ENCODE measurements at regions not wholly inside any gene's neighbourhood (a gene's known extent, or its start where the extent isn't known, plus 50 kb on each side); places are given as distances from the start of the nearest gene placed in this dataset.

GRCh38 chr3:127479449-127479848, 111.1 kb downstream of the TPRA1 start:
- Mint-ChIP-seq H3K4me3 (ENCODE audit: unreplicated experiment) (no peak overlapping the region), H3K4me1 (ENCODE audit: low read depth, unreplicated experiment) (no peaks in the 10 kb centered on the region), H3K36me3 (ENCODE audit: insufficient read depth, unreplicated experiment) (peaks cover 5% of the 10 kb centered on the region), H3K27ac (ENCODE audit: unreplicated experiment) (no peak overlapping the region), H3K27me3 (ENCODE audit: insufficient read depth, unreplicated experiment) (peaks cover 22% of the 10 kb centered on the region), H3K9me3 (ENCODE audit: unreplicated experiment) (no peaks in the 10 kb centered on the region)
- peak in 1 of 2 experiments; percentile 9 for DNase-seq
- POLR2A ChIA-PET = no interaction called here
- intact Hi-C loops (cut with micrococcal nuclease; ENCODE audit: unreplicated experiment) = no loop called here
- Histone ChIP-seq H3K4me1 (no peaks in the 10 kb centered on the region), H3K36me3 (ENCODE audit: control insufficient read depth, insufficient read depth, low read length) (no peaks in the 10 kb centered on the region; the same call in 1 of the 2 replicates), H3K9me3 (no peaks in the 10 kb centered on the region), H3K27me3 (replicated peaks; ENCODE audit: control insufficient read depth, insufficient read depth, low read length) (no peaks in the 10 kb centered on the region), H3K4me3 (ENCODE audit: low read depth, low read length) (no peak overlapping the region)
- BruUV-seq (replicated peaks) = no TSS peak
- CTCF ChIA-PET = no interaction called here
- TF ChIP-seq, protein P1, sequence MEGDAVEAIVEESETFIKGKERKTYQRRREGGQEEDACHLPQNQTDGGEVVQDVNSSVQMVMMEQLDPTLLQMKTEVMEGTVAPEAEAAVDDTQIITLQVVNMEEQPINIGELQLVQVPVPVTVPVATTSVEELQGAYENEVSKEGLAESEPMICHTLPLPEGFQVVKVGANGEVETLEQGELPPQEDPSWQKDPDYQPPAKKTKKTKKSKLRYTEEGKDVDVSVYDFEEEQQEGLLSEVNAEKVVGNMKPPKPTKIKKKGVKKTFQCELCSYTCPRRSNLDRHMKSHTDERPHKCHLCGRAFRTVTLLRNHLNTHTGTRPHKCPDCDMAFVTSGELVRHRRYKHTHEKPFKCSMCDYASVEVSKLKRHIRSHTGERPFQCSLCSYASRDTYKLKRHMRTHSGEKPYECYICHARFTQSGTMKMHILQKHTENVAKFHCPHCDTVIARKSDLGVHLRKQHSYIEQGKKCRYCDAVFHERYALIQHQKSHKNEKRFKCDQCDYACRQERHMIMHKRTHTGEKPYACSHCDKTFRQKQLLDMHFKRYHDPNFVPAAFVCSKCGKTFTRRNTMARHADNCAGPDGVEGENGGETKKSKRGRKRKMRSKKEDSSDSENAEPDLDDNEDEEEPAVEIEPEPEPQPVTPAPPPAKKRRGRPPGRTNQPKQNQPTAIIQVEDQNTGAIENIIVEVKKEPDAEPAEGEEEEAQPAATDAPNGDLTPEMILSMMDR (IDR thresholded peaks at IDR 0.05; ENCODE audit: insufficient read depth in 1 of 2, low read depth in 1 of 2, low read length in 1 of 2, severe bottlenecking in 1 of 2, unreplicated experiment in 1 of 2) = no peak

DNA sequence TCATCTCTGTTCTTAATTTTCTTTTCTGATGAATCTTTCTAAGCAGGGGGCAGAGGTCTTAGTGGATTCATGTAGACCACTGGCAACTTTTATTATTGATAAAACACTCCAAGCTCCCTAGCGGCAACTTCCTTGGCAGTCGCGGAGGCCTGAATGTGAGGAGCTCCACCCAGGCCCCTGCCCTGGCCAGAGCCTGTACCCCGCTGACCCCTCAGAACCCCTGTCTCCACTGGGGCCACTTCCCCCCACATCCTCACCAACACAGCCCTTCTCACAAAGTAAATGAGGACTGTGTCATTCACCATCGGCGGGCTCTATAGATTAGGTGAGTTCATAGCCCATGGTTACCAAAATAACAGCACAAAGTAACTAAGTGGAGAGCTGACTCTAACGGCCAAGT, 111.6 kb downstream of the TPRA1 start:
- intact Hi-C loops (cut with micrococcal nuclease; ENCODE audit: unreplicated experiment) = no loop called here
- POLR2A ChIA-PET = no interaction called here
- Mint-ChIP-seq H3K4me1 (ENCODE audit: low read depth, unreplicated experiment) (no peaks in the 10 kb centered on the region), H3K36me3 (ENCODE audit: insufficient read depth, unreplicated experiment) (peaks cover 5% of the 10 kb centered on the region), H3K27ac (ENCODE audit: unreplicated experiment) (no peak overlapping the region), H3K4me3 (ENCODE audit: unreplicated experiment) (no peak overlapping the region), H3K9me3 (ENCODE audit: unreplicated experiment) (no peaks in the 10 kb centered on the region), H3K27me3 (ENCODE audit: insufficient read depth, unreplicated experiment) (peaks cover 22% of the 10 kb centered on the region)
- H3K27me3 ChIP-seq (replicated peaks; ENCODE audit: control insufficient read depth, insufficient read depth, low read length) = no peaks in the 10 kb centered on the region
- no peaks in the 10 kb centered on the region for H3K9me3 ChIP-seq
- no peaks in the 10 kb centered on the region for H3K4me1 ChIP-seq
- TF ChIP-seq, protein P1 (IDR thresholded peaks at IDR 0.05; ENCODE audit: insufficient read depth in 1 of 2, low read depth in 1 of 2, low read length in 1 of 2, severe bottlenecking in 1 of 2, unreplicated experiment in 1 of 2) = no peak
- no TSS peak for BruUV-seq (replicated peaks)
- no peak for DNase-seq
- no peaks in the 10 kb centered on the region; the same call in 1 of the 2 replicates for H3K36me3 ChIP-seq (ENCODE audit: control insufficient read depth, insufficient read depth, low read length)
- CTCF ChIA-PET = no interaction called here
- H3K4me3 ChIP-seq (ENCODE audit: low read depth, low read length) = no peak overlapping the region

GRCh38 chr3:127477396-127477795, 113.1 kb downstream of the TPRA1 start:
- no peak overlapping the region for H3K27ac Mint-ChIP-seq (ENCODE audit: unreplicated experiment)
- Histone ChIP-seq H3K36me3 (ENCODE audit: control insufficient read depth, insufficient read depth, low read length) (no peaks in the 10 kb centered on the region; the same call in 1 of the 2 replicates), H3K9me3 (no peaks in the 10 kb centered on the region), H3K4me1 (0 out of 2 replicates have a peak, but pooled peaks cover 3% of the 10 kb centered on the region), H3K27me3 (replicated peaks; ENCODE audit: control insufficient read depth, insufficient read depth, low read length) (no peaks in the 10 kb centered on the region), H3K4me3 (ENCODE audit: low read depth, low read length) (no peak overlapping the region)
- no TSS peak for BruUV-seq (replicated peaks)
- no peaks in the 10 kb centered on the region for H3K9me3 Mint-ChIP-seq (ENCODE audit: unreplicated experiment)
- no peak overlapping the region for H3K4me3 Mint-ChIP-seq (ENCODE audit: unreplicated experiment)
- ChIA-PET POLR2A (no interaction called here), CTCF (no interaction called here)
- H3K27me3 Mint-ChIP-seq (ENCODE audit: insufficient read depth, unreplicated experiment) = peaks cover 12% of the 10 kb centered on the region
- intact Hi-C loops (cut with micrococcal nuclease; ENCODE audit: unreplicated experiment) = no loop called here
- no peaks in the 10 kb centered on the region for H3K4me1 Mint-ChIP-seq (ENCODE audit: low read depth, unreplicated experiment)
- TF ChIP-seq, protein P1 (IDR thresholded peaks at IDR 0.05; ENCODE audit: insufficient read depth in 1 of 2, low read depth in 1 of 2, low read length in 1 of 2, severe bottlenecking in 1 of 2, unreplicated experiment in 1 of 2) = no peak
- H3K36me3 Mint-ChIP-seq (ENCODE audit: insufficient read depth, unreplicated experiment) = no peaks in the 10 kb centered on the region
- no peak for DNase-seq

All from Caco-2 (cell line).